Epithelial cell of esophagus (primary cell): ENCODE measurements at regions not wholly inside any gene's neighbourhood (a gene's known extent, or its start where the extent isn't known, plus 50 kb on each side); places are given as distances from the start of the nearest gene placed in this dataset.

Experiments
- DNase-seq: peaks from one replicate; pipeline ENCODE4 v3.0.0; 2010; ENCODE audit warnings: low read depth
- H3K4me3 ChIP-seq: 2 replicates; pipeline ENCODE4 v1.5.1; 2011; ENCODE audit warnings: mild to moderate bottlenecking, low read length, control low read depth
- TF ChIP-seq, protein P1 (sequence below): IDR thresholded peaks from 2 replicates; pipeline ENCODE4 v1.5.1; 2011; ENCODE audit warnings: low read depth, mild to moderate bottlenecking, low read length, control low read depth, inconsistent platforms; ENCODE audit not compliant: insufficient read depth; ENCODE audit errors: missing control alignments

DNA sequence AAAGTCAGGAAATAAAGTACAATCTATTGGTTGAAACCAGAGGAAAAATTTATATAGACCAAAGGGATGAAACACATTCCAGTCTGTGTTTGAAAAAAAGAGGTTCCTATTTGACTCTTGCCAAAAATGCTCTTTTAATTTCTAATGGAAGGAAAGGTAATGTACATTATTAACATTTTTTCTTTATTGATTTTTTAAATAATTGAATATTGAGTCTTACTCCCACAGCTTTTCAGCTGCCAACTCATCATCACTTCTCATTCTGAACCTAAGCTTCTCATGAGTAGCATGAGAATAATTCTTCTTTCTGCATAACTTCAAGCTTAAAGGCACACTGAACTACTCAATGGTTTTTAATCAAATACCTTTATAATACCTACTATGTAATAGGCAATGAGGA lies 49.8 kb upstream of the FHIP2A start:
- TF ChIP-seq, protein P1, sequence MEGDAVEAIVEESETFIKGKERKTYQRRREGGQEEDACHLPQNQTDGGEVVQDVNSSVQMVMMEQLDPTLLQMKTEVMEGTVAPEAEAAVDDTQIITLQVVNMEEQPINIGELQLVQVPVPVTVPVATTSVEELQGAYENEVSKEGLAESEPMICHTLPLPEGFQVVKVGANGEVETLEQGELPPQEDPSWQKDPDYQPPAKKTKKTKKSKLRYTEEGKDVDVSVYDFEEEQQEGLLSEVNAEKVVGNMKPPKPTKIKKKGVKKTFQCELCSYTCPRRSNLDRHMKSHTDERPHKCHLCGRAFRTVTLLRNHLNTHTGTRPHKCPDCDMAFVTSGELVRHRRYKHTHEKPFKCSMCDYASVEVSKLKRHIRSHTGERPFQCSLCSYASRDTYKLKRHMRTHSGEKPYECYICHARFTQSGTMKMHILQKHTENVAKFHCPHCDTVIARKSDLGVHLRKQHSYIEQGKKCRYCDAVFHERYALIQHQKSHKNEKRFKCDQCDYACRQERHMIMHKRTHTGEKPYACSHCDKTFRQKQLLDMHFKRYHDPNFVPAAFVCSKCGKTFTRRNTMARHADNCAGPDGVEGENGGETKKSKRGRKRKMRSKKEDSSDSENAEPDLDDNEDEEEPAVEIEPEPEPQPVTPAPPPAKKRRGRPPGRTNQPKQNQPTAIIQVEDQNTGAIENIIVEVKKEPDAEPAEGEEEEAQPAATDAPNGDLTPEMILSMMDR, result no peak

More for the DNA sequence above, 49.8 kb upstream of the FHIP2A start:
- no peak overlapping the region for H3K4me3 ChIP-seq
- DNase-seq, result no peak
